GM21529 (cell line): ENCODE measurements at regions not wholly inside any gene's neighbourhood (a gene's known extent, or its start where the extent isn't known, plus 50 kb on each side); places are given as distances from the start of the nearest gene placed in this dataset.
A peak's percentile ranks its signal among the peaks of the same experiment; 100 is the strongest.

Experiments
- ATAC-seq: cut with Tn5 transposase; IDR thresholded peaks from one replicate; pipeline ENCODE4 v1.9.1; 2021; ENCODE audit not compliant: unreplicated experiment

GRCh38 chr5:96584712-96585111 is 77.5 kb upstream of the CAST start:
- no peak for ATAC-seq

DNA sequence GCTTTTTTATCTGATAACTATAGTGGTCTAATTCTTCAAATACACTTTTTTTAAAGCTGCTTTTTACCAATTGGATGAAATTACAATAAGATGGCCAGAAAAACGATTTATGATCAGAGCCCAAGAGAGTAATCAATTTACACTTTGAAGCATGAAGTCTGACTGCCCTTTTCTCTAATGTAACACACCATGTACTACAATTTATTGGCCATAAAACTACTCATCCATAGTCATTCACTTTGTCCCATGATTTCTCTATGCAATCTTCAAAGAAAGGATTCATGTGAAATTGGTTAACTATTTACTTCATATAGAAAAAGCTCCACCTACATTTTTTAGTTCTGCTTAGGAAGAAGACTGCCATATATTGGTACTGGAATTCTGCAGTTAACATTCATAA is 73.6 kb upstream of the CAST start:
- ATAC-seq, result no peak

DNA sequence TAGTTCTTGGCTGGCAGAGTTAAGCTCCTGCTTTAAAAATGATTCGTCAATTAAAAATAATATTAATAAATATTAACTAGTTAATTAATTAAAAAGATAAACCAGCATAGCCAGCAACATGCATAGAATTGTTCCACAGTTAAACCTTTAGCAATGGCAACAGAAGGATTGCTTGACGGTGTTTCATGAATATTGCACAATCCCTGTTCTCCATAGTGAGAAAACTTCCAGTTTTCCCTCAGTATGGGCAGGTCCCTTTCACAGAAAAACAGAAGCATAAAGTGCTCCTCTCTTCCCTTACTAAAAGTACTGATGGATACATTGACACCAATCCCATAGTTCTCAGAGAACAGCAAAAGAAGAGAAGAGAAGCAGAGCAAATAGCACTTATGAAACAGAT is 71.4 kb upstream of the CAST start:
- ATAC-seq, result no peak

GRCh38 chr5:96595300-96596090 is 66.7 kb upstream of the CAST start:
- ATAC-seq, result no peak

DNA sequence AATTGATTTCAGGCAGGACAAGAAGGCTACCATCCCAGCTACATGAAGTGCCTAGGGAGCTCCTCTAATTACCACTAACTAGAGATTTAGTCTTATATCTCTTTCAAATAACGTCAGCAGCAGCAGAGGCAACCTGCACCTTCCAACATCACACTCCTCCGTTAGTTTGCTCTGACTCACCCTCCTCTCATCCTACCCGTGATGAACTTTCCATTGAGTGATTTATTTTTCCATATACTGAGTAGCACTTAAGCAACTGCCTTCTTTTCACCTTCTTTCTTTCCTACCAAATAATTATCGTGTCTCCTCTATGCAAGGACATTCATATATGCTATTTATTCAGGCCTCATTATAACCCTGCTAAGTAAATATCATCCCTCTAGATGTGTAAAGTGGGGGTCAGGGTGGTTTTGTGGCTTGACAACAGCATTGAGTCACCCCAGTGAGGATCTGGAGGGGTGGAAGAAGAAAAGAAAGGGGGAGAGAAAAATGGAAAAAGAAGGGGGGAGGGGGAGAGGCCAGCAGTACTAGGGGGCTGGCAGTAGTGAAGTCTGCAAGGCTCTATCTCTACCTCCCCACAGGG is 64.6 kb upstream of the CAST start:
- no peak for ATAC-seq

DNA sequence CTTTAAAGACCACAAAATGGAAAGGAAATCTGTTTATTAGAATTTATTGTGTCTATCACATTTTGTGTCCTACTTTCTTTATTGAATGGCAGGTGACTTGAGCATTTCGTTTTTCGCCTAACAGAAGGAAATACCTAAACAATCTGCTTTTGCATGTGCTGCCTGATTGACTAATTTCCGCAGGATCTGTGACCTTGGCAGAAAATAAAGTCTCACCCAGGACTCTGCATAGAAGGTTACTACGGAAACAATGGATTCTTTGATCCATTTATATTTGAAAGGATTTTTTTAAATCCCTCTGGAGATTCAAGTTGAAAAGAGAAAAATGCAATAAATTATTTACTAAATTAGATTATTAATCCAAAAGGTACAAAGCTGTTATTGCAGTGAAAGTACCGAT is 61.0 kb upstream of the CAST start:
- no peak for ATAC-seq

GRCh38 chr5:96601715-96602244 is 60.4 kb upstream of the CAST start:
- ATAC-seq, result peak; percentile 93

DNA sequence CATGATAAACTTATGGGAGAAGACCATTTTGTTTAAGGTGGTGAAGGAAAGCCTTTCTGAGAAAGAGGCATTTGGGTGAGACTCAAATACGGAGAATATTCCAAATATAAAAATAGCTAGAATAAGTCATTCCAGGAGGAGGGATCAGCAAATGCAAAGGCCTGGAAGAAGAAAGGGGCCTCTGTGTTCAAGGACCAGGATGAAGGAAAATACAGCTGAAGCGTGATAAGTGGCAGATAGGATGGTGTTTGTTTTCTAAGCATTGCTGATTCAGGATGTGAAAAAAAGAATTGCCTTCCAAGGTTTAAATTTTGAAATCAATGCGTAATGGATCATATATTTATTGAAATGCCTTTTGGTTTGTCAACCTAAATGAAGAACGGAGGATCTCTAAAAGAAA is 59.4 kb upstream of the CAST start:
- ATAC-seq, result no peak

GRCh38 chr5:96605144-96605837 is 56.9 kb upstream of the CAST start:
- no peak for ATAC-seq

DNA sequence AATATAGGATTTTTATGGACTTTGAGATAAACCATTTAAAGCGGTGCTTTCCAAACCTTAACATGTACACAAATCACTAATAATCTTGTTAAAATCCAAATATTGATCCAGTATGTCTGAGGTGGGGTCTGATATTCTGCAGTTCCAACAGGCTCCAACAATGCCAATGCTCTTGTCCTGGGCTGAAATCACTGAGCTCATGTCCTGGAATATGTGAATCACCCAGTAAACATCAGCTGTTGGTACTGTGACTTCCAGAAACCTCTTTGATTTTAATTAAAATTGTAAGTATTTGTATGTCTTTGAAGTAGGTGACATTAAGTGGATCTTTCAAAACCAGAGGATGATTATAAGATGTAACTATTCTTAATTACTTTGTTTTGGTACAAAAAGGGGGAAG is 52.8 kb upstream of the CAST start:
- no peak for ATAC-seq

- ATAC-seq, result no peak
Measured at GRCh38 chr5:96610747-96611146, 51.4 kb upstream of the CAST start.

DNA sequence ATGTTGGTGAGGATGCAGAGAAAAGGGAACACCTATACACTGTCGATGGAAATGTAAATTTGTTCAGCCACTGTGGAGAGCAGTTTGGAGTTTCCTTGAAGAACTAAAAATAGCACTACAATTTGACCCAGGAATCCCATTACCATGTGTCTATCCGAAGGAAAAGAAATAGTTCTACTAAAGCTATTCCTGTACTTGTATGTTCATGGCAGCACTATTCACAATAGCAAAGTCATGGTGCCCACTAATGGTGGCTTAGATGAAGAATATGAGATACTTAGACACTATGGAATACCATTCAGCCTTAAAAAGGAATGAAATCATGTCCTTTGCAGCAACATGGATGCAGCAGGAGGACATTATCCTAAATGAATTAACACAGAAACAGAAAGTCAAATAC is 50.2 kb upstream of the CAST start:
- no peak for ATAC-seq
